ENCODE measurements at regions not wholly inside any gene's neighbourhood (a gene's known extent, or its start where the extent isn't known, plus 50 kb on each side); places are given as distances from the start of the nearest gene placed in this dataset.

DNA sequence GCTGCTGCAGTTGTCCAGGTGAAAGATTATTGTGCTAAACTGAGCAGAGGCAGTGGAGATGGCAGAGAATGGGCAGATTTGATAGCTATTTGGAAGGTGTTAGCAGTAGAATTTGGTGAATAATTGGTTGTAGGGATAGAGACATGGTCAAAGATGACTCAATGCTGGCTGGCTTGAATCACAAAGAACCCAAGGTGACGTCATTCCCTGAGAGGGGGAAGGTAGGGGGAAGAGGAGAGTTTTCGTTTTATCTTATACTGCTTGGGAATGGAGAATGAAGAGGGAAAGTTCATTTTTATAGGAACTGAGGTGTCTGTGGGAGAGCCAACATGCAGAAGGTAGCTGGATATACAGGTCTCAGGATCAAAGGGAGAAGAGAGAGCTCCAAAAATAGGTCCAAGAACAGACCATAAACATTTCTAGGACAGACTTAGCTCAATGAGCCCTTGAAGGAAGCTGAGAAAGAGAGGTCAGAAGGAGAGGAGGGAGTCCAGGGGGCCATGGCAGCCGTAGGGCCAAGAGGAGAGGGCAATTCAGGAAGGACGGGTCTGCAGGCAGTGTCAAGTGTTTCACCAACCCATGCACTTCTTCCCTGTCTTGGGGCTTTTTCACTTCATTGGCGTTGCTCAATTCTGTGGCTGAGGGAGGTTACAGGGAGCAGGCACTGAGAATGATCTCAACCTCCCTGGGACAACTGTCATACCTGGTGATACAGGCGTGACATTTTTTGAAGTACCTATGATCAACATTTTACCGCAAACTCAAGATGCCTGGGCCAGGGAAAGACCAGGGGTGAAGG, 281.3 kb downstream of the TDRD15 start:
- DNase-seq = peak in 1 of 3 donors; percentile 8

DNA sequence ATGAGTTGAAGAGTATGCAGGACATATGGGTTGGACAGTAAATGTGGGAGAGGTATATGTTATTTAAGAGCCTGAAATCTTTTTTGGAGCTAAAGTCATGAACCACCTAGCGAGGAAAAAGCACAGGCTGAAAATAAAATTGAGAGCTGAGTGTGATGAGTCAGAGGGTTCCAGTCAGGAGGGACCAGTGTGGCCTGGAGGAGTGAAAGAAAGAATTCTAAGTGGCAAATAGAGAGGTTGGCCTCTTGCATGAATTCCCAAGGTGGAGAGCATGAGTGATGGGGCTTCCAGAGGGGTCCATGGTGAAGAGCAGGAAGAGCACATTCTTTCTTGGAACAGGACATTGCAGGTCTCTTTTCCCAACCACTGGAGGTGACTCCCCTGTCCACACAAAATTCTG, 282.6 kb downstream of the TDRD15 start:
- no peak for DNase-seq

DNA sequence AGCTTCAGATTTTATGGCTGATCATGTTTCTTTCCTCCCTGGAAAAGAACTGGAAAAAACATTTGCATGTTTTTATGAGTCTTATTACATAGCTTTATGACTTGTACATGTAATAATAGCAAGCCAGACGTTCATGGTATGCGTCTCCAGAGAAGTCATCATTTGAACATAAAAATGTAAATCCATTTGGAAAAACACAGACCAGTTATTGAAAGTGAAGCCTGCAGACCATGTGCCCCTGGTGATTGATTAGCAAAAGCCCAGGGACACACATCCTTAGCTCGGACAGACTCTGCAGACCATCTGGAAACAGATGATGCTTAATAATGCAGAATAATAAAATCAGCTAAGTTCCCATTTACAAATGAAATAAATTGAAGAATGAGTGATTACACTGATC, 283.1 kb downstream of the TDRD15 start:
- no peak for DNase-seq

DNA sequence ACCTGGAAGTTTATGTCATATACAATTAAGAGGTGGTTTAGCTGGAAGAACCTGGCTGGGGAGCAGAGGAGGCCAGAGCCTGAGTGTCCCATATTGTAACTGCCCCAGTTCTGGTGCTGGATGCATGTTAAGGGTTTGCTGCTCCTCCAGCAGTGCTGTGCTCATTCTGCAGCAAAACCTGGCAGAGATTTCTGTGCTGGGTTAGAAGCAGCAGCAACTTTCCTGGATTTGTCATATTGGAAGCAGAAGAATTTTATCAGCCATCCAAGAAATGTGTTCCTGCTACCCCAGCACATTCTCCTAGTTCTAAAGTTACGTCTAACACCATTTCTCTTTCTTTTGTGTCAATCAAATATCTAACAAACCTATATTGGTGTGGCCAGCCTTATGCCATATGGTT, 284.1 kb downstream of the TDRD15 start:
- no peak for DNase-seq

DNA sequence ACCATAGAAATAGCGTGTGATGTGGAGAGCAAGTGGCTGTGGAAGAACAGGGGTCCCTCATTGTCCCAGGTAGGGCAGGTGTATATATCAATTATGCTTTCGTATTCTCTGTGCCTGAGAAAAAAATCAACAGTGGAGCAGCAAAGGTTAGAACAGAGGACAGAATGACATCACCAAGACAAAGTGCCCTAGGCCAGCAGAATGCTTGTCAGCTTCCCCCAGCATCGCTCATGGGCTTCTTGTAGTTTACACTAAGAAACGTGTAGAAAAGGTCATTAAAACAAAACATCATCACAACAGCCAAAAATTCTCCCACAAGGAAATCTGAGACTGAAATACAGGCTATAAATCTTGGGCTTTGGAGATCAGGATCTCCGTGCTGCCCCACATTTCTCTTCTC, 288.0 kb downstream of the TDRD15 start:
- DNase-seq = no peak

DNA sequence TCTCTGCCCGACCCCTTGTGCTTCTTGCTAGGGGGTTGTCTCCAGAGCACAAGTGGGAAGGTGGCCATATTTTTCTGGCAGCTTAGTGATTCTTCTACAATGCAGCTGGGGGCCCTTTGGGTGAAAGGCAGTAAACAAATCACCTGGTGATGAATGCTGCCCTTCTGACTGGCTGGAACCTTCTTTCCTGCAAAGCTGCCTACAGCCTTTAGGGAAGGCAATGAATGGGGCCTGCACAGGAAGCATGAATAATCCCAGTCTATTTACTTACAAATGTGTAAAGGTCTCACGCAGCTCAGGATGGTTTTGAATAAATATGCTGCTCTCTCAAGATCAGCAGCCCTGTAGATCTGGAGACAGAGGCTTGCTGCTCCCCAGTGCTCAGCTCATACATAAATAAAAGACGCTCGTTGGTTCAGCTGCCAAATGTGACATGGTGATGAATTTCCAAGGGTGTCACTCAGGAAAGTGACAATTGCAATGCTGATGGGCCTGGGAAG, 289.2 kb downstream of the TDRD15 start:
- DNase-seq = no peak

DNA sequence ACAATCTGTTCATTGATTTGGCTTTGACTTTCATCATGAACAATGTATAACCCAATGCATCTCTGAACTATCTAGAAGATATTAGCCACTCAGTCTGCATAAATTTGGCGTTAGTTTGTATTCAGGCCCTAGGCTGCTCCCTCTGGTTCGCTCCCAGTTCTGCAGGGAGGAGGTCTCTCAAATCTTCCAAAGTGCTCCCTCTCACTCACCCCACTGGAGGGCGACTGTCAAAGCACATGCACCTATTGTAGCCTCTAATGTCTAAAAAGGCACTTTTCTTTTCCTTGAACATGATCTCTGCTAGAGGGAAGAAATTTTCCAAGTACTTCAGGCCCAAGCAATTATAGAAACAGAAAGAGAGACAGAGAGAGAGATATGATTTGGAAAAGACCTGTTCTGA, 291.5 kb downstream of the TDRD15 start:
- no peak for DNase-seq

DNA sequence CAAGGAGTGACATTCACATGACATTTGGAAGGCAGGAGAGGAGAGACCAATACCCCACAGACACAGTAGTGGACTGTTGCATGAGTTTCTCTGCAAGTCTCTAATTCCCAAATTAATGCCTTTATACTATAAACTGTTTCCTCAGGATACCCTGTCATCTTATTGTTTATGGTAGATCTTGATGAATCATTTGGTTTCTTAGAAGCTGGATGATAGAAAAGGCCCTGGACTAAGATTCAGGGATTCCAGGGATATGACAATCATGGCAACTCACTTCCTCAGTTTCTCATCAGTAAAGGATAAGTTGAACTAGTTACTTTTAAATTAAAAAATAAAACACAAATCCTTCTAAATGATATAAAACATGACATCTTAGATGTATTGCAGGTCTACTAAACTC, 292.5 kb downstream of the TDRD15 start:
- DNase-seq = no peak

DNA sequence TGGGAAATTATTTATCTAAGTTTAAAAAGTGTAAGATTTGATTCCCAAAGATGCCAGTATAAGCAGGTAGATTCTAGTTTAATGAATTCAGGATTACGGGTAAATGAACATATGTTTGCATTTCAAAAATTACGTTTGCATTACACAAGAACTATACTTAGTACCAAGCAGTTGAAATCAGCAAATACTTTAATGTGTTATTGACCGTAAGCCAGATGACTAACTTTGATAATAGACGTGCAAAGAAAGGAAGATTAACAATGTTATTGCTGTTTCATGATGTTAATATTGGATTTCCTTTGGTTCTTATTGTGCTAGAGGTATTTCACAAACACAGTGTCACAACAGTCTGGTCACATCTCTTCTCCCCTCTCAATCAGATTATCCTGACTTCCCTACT, 294.7 kb downstream of the TDRD15 start:
- DNase-seq = no peak

DNA sequence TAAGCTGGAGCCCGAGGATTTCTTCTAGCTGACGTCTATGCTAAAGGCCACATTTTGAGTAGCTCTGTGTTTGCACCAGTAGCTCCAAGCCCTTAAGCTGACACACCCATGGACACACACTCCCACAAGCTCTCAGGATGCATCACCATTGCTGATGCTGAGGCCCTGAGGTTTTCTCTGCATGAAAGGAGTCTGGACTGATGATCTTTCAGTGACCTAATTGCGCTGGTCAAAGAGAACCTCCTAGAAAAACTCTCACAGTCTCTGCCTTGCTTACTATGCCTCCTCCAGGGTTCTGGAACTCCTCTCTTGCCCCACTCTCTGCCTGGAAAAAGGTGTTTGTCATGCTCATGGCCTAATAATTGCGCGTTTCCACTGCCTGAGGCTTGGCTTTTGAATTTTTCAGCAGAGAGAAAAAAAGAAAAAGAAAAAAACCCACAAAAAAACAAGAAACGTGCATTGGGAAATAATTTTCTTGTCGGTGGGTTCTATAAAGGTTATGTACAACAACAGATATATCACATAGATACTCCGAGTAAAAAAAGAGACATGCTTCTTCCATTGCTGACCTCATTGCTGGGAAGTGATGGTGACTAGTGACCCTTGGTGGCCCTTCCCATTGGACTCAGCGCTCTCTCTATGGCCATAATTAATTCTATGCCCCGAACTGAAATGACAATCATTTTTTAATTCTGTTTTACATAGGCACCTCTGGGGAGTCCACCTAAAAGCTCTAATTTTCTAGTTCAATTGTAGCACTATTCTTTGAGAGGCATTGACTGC, 297.0 kb downstream of the TDRD15 start:
- DNase-seq = no peak

DNA sequence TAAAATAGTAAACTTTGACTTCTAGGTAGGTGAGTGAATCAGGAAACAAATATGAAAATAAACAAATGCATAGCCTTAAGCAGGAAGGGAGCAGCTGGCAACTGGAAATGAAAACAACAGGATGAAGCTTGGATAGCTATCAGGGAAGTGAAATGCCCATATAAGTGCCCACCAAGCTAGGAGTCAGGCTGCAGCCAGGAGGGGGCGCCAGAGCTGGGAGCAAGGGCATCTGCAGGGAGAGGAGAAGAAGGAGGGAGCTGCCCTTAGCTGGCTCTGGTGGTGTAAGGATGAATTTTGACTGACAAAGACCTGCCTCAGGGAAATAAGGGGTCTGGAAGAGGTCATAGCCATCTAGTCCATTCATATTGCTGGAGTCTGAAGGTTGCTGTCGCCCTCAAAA, 298.3 kb downstream of the TDRD15 start:
- DNase-seq = peak in 2 of 3 donors; percentile 10 to 24

DNA sequence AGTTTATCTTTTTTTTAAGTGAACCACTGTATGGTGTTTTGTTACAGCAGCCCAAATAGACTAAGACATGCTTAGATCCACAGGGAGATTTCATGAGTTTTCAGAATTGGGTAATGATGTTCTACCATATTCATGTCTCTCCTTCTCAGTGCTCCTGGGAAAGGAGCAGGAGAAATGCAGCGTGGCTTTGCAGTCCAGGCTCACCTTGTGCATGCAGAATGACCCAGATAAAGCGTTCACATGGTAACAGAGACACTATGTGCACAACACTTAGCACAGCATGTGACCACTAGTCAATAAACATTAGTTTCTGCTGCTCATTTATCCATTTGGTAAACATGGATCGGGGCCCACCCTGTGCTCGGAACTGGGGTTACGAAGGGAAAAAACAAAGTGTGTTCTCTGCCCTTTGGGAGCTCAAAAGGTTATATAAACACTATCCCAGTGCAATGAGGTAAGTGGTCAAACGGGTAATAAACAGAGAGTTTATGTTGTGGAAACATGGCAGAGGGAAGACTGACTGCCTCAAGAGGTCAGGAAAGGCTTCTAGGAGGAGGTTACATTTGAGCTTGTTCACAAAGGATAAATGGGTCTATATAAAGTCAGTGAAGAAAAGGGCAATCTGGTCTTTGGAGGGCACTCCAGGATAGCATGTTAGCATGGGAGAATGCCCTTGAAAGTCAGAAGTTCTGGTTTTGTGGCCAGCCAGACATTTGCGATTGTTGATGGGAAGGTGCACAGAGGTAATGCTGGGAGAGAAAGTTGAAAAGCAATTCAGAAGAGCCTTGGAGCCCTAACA, 299.2 kb downstream of the TDRD15 start:
- no peak for DNase-seq

DNA sequence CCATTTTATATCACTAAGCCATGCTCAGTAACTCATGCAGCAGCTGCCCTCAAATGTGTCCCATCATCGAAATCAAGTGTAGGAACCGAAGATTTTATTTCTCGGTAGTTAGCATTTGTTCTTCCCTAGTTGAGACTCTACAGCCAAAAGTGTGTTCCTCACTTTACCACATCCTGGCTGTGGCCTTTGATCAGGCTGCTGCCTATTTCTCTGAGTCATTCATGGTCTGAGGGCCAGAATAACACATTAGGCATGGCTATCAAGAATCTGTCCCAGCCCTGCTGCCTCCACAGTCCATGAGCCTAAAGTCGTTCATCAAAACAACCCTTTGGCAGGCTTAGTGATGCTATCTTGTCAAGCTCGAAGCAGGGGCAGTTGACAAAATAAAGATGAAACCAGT, 300.1 kb downstream of the TDRD15 start:
- no peak for DNase-seq

DNA sequence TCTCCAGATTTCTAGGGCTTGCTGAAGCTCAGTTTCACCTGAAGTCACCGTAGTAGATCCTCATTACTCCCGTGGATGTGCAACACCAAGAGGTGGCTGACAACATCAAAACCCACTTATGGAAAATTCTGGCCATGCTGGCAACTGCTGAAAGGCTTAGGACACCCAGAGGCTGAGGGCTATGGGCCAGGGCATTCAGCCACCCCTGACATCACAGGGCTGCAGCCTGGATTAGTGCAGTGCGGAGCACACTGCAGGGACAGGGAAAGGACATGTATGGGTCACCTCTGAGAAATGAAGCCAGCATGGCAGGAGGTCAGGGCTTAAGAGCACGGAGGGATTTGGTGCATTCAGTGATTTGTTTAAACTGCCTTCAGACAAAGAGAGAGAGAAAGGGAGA, 300.6 kb downstream of the TDRD15 start:
- no peak for DNase-seq

DNA sequence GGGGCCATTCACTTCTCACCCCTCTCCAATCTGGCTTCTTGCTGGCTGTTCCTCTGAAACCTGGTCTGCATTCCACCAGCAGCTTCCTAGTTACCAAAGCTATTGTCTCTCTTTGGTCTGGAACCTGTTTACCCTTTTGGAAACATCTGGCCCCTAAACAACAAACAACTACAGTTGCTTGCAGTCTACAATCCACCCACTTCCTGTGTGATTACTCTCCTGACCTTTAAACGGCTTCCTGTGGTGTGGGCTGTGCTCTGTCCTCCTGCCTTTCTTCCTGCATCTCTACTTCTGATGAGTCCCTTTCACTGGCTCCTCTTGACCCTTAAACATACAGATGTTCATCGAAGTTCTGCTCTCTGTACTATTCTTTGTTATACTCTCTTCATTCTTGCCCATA, 303.8 kb downstream of the TDRD15 start:
- no peak for DNase-seq

DNA sequence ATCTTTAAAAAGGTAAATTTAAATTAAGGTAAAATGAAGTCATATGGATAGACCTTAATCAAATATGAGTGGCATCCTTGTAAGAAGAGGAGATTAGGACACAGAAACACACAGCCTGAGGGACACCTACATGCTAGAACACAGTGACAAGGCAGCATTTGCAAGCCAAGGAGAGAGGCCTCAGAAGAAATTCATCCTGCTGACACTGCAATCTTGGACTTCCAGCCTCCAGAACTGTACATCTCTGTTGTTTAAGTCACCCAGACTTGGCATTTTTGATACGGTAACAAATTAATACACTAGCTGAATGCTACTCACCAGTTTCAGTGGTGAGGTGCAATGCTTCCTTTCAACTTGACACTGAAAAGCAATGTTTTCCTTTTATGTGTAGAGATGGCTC, 305.0 kb downstream of the TDRD15 start:
- no peak for DNase-seq

DNA sequence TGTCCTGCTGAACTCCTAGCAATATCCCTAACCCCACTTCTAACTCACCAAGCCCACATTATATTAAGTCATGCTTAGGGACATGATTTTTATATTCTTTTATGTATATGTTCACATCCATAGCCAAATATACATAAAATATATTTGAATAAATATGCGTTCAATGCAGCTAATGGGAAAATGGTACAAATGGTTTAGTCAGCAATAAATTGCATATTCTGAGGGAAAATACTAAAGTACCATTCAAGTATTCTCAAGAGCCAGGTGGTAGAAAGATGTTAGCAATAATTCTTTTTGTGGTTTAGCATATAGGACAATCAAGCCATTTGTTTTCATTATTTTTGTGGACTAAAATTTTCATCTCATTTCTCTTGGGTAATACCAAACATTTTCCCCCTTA, 306.0 kb downstream of the TDRD15 start:
- no peak for DNase-seq

DNA sequence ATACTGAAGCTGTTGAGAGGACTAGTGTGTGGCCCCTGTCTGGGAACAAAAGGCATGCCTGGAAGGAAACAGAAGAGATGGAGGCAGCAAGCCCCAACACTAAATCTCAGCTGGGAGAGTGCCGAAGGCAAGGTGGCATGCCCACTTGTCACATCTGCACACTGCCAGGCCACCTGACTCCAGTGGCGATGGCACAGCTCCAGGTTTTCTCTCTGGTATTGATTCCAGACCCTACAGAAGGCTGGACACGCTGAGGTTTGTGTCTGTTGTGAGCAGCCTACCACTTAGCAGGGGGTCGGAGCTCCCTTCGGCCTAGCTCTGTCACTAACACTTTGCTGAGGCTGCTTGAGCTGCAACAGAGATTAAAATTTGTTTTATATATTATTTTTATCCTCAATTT, 307.3 kb downstream of the TDRD15 start:
- no peak for DNase-seq

DNA sequence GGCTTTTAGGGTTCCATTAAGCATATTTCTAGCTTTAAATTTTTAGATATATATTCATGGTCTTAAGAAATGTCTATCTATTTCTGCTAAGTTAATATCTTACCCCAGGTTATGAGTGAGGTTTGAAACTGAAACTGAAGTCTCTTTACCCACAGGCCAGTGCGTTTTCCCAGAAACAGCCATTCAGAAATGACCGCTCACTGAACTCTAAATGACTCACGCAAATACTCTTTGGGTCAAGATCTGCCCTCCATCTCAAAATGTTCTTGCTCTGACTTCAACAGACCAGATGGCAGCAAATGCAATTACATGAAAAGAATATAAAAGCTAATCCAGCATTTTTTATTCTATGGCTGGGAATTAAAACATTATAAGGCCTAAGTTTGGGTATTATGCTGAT, 315.2 kb downstream of the TDRD15 start:
- DNase-seq = no peak

DNA sequence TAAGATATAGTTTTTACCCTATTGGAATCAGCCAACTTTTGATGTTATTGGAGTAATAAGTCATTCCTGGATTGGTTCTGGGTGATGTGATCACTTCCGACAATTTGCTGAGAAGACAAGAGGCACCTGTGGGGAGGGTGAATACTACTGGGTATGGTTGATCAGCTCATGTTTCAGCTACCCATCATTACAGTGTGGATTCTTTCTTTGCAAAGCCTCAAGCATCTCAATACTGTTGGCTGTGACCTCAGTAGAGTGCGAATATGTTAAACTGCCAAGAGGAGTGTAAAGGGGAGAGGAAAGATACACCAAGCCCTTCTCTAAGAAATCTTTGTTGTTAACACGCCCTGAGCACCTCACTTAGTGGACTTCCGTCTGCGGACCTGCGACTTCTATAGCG, 317.7 kb downstream of the TDRD15 start:
- DNase-seq = no peak

DNA sequence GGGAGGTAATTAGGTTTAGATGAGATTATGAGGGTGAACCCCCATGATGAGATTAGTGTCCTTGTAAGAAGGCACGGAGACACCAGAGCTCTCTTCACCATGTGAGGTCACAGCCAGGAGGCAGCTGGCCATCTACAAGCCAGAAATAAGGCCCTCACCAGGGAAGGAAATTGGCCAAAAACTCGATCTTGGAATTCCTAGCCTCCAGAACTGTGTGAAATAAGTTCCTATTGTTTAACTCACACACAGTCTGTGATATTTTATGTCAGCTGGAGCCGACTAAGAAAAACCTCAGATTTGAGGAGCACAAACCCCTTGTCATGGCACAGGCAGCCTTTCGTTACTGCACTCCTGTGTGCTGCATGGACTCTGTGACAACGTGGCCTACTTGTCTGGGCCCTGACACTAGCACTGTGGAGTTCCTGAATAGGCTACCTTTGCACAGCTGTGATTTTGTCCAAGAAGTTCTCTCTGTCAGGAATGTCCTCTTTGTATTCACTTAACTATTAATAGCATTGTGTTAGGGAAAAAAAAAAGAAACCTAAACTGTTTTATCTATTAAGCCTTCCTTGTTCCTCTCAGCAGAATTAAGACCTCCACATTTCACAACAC, 319.8 kb downstream of the TDRD15 start:
- no peak for DNase-seq

DNA sequence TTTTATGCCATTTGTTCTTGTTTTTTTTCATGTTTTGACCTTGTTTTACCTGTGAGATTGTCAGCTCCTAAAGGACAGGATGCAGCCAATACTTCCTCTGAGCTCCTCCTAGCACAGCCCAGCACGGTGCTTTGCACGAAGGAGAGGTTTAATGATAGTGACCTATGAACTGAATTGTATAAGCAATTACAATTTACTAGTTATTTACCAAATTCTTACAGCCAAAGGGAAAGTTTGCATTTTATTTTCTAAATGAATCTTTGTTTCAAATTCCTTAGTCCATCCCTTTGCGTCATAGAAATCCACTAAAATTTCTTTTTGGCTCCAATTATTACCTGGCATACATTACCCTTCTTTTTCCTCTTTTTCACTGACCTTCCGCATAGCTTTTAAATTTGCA, 326.1 kb downstream of the TDRD15 start:
- no peak for DNase-seq

DNA sequence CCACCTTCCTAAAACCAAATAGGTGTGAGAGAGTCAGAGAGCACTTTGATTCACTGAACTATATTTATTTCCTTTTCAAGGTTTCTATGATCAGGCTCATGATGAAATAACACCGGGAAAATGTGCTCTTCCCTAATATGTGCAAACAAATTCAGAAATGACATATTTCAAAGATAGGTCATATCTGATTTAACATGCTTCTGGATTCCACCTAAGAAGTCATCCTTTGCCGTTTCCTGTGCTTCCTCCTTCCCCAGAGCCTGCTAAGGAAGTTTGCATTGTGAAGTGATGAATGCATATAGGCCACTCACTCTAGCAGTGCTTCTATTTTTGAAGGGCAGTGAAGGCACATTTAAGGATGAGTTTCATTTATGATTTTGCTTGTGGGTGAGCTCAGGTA, 327.6 kb downstream of the TDRD15 start:
- no peak for DNase-seq
